Esophagus (tissue), 2 donors: ENCODE measurements at regions not wholly inside any gene's neighbourhood (a gene's known extent, or its start where the extent isn't known, plus 50 kb on each side); places are given as distances from the start of the nearest gene placed in this dataset.

Source experiments
- H3K27ac ChIP-seq, 2 donors: one replicate each; pipeline ENCODE4 v1.5.1; 2013; ENCODE audit warnings: low read depth in 2 of 2, mild to moderate bottlenecking in 2 of 2, inconsistent platforms in 1 of 2, low read length in 1 of 2, moderate library complexity in 1 of 2
- H3K27me3 ChIP-seq, 2 donors: one replicate each; pipeline ENCODE4 v1.6.1; 2013; ENCODE audit warnings: low read length in 2 of 2, control low read depth in 1 of 2, mild to moderate bottlenecking in 1 of 2; ENCODE audit not compliant: insufficient read depth in 2 of 2, control insufficient read depth in 1 of 2
- H3K36me3 ChIP-seq, 2 donors: one replicate each; pipeline ENCODE4 v1.6.1; 2013; ENCODE audit warnings: low read length in 1 of 2; ENCODE audit not compliant: control insufficient read depth in 2 of 2, insufficient read depth in 2 of 2
- H3K4me1 ChIP-seq, 2 donors: one replicate each; pipeline ENCODE4 v1.6.1; 2013; ENCODE audit warnings: low read length in 1 of 2; ENCODE audit not compliant: control insufficient read depth in 2 of 2, insufficient read depth in 2 of 2
- H3K4me3 ChIP-seq, 2 donors: one replicate each; pipeline ENCODE4 v1.5.1; 2013; ENCODE audit warnings: low read length in 2 of 2, mild to moderate bottlenecking in 2 of 2, low read depth in 1 of 2, moderate library complexity in 1 of 2
- H3K9me3 ChIP-seq, 2 donors: one replicate each; pipeline ENCODE4 v1.6.1; 2013; ENCODE audit warnings: mild to moderate bottlenecking in 2 of 2, low read depth in 1 of 2, low read length in 1 of 2, moderate library complexity in 1 of 2; ENCODE audit not compliant: control insufficient read depth in 2 of 2, insufficient read depth in 1 of 2
- WGBS, 2 donors: extraction: QIAGEN DNeasy Blood & Tissue Kit; methylation state at CpG; one replicate each; pipeline ENCODE4 v1.1.7; 2013; 5-methylcytosine and 5-hydroxymethylcytosine counted together
- donor health status: healthy with polysubstance abuse.
- donor health status: Bipolar disorder and iron deficiency.

DNA sequence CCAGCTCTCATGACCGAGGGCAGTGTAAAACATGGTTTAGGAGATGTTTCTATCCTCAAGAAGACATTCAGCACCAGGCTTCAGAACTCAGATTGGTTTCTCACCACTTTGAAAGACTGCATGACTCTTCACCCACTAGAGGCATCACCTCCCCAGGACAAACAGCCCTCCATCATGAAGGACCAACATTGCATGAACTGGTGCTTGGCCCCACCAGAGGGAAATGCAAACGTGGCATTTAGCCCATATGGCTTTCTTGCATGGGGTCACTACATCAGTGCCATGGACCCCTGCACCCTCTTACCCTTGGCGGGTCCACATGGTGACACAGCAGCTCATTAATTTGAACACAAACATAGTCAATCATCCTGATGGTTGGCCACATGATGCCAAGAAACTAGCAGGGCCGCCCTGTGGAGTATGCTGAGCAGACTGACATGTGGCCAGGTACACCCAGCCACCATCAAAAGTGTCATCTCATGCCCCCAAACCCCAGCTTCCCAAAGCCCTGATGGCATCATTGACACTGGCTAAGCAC, 129.5 kb upstream of the FSTL4 start:
- no peak overlapping the region for H3K4me3 ChIP-seq
- H3K9me3 ChIP-seq = peaks cover 0 to 2% of the 10 kb centered on the region in 2 donors
- H3K27me3 ChIP-seq = no peaks in the 10 kb centered on the region
- no peak overlapping the region for H3K27ac ChIP-seq
- H3K36me3 ChIP-seq = no peaks in the 10 kb centered on the region
- 79 to 82% methylated on average over 4 of the region's 4 CpGs for WGBS, 2 donors
- H3K4me1 ChIP-seq = peaks cover 0 to 2% of the 10 kb centered on the region in 2 donors

DNA sequence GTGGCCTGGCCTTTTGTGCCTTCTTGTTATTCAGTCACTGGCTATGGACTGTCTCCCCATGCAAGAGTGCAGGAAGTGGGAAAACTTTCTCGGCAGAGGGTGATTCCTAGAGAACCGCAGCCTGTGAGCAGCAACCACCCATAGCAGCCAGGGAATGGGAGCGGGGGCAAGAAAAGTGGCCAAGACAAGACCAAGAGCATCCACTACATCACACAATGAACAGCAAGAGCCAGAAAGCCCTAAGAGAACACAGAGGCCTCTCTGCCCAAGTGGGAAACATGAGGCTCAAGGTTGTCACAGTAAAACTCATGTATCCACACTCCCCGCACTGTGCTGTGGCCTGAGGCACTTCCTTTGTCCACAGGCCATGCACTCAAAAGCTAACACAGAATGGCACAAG, 129.1 kb upstream of the FSTL4 start:
- Histone ChIP-seq H3K27me3 (no peaks in the 10 kb centered on the region), H3K4me3 (no peak overlapping the region), H3K36me3 (no peaks in the 10 kb centered on the region), H3K27ac (no peak overlapping the region), H3K9me3 (peaks cover 0 to 2% of the 10 kb centered on the region in 2 donors), H3K4me1 (peaks cover 0 to 2% of the 10 kb centered on the region in 2 donors)
- WGBS, 2 donors = 88 to 94% methylated on average over 4 of the region's 4 CpGs

DNA sequence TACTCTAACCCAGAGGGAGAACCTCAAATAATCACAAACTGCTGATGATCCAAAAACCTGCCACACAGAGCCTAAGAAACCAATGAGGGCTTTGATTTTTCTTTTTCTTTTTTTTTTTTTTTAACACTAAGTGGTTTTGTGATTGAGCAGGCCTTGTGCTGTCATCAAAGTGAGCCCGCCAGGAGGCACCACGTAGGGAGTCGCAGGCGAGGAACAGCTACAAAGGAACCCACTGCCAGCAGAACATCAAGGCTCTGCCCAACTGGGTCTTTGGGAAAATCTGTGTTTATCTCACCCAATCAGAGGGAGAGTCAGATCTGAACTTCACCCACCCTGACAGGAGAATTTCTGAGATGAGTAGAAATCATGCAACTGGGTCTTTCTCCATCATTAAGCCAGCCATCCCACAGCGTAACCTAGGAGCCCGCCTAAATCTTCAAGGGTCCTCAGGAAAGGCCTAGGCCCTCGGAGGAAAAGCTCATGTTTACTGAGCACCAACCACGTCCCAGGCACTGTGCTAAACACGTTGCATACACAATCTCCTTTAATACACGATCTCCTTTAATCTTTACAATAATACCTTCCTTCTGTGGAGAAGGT, 126.9 kb upstream of the FSTL4 start:
- H3K9me3 ChIP-seq = peaks cover 0 to 2% of the 10 kb centered on the region in 2 donors
- peaks cover 0 to 2% of the 10 kb centered on the region in 2 donors for H3K4me1 ChIP-seq
- no peaks in the 10 kb centered on the region for H3K27me3 ChIP-seq
- H3K4me3 ChIP-seq = no peak overlapping the region
- H3K27ac ChIP-seq = no peak overlapping the region
- WGBS, 2 donors = 85 to 87% methylated on average over 10 of the region's 10 CpGs
- no peaks in the 10 kb centered on the region for H3K36me3 ChIP-seq

DNA sequence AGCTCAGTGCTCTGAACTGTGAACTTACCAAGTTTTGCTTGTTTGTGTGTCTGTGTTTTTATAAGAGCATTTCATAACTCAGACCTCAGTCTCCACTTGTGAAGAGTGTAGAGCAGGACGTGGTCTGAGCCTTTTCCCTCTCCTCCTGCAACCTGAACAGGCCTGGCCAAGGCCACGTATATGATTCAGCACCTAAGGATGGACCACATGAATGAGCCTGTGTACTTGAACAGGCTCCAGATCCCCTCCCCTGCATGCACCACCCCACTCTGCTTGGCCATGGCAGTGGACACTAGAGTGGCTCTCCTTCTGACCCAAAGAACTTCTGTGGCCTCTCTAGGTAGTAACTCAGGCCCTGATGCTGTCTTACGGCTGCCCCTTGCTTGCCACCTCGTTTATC, 125.9 kb upstream of the FSTL4 start:
- no peak overlapping the region for H3K27ac ChIP-seq
- 55 to 62% methylated on average over 4 of the region's 4 CpGs for WGBS, 2 donors
- no peaks in the 10 kb centered on the region for H3K27me3 ChIP-seq
- peaks cover 0 to 2% of the 10 kb centered on the region in 2 donors for H3K4me1 ChIP-seq
- H3K4me3 ChIP-seq = no peak overlapping the region
- no peaks in the 10 kb centered on the region for H3K36me3 ChIP-seq
- H3K9me3 ChIP-seq = peaks cover 0 to 2% of the 10 kb centered on the region in 2 donors

DNA sequence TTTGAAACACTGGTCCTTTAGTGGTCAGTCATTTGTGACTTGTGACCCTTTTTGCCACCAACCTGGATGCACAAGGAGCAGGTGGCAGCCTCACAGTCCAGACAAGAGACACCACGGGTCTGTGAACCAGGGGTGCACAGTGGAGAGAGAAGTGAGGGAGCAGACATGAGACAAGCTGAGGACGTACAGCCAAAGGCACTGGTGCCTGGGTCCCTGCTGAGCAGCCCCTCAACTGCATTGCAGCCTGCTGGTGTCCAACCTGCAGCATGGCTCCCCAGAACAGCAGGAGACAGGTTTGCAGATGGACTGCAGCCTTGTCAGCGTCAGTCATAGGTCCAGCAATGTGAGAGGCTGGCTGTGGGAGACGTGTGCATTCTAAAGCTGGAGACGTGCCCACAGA, 124.2 kb upstream of the FSTL4 start:
- Histone ChIP-seq H3K4me3 (no peak overlapping the region), H3K27ac (no peak overlapping the region), H3K4me1 (no peaks in the 10 kb centered on the region), H3K36me3 (no peaks in the 10 kb centered on the region), H3K27me3 (no peaks in the 10 kb centered on the region), H3K9me3 (peaks cover 0 to 2% of the 10 kb centered on the region in 2 donors)
- WGBS, 2 donors = 69 to 81% methylated on average over 5 of the region's 5 CpGs

DNA sequence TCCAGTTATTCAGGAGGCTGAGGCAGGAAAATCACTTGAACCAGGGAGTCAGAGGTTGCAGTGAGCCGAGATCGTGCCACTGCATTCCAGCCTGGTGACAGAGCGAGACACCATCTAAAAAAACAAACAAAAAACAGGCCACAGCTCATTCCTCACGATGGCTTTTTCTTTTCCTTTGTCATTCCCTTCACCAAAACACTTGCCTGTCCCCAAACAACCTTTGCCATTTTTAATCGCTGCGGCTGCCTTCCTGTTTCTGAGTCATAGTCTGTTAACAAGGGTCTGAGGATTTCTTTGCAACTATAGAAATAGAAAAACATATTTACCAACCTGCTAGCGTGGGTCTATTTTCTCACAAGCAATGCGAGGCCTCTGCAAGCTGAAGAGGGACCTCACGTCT, 123.0 kb upstream of the FSTL4 start:
- Histone ChIP-seq H3K9me3 (peaks cover 0 to under 1% of the 10 kb centered on the region in 2 donors), H3K27me3 (no peaks in the 10 kb centered on the region), H3K36me3 (no peaks in the 10 kb centered on the region), H3K4me3 (no peak overlapping the region), H3K4me1 (no peaks in the 10 kb centered on the region), H3K27ac (no peak overlapping the region)
- 48 to 56% methylated on average over 9 of the region's 9 CpGs for WGBS, 2 donors

DNA sequence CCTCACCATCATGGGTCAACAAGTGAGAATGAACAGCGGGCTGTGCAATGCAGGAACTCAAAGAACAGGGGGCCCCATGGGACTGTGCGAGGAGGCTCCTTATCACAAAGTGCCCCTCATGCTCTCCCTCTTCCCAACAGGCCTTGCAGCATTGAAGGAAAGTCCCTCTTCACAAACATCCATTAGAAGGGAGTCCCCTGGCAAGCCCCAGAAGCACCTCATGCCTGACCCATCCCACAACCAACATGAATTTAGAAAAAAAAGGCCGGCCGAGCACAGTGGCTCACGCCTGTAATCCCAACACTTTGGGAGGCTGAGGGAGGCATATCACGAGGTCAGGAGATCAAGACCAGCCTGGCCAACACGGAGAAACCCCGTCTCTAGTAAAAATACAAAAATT, 122.6 kb upstream of the FSTL4 start:
- no peak overlapping the region for H3K4me3 ChIP-seq

DNA sequence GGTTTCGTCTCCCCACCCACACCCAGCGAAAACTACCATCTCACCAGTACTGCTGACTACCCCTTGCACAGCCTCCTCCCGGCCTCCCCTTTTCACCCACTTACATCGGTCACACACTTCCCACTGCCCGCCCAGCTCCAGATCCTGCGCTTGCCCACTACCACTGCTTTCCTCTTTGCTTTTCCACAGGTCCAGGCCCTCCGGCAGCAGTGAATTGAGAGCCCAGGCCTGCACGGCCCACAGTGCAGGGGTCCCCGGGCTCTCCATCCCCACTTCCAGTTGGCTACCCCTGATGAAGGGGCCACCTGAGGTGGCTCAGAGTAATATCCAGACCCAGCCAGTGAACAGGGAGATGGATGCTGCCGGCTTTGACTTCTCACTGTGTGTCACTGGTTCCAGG, 120.2 kb upstream of the FSTL4 start:
- H3K27ac ChIP-seq = no peak overlapping the region
- H3K9me3 ChIP-seq = peaks cover 0 to 2% of the 10 kb centered on the region in 2 donors
- H3K4me3 ChIP-seq = no peak overlapping the region
- 92 to 97% methylated on average over 10 of the region's 10 CpGs for WGBS, 2 donors
- H3K4me1 ChIP-seq = no peaks in the 10 kb centered on the region
- H3K27me3 ChIP-seq = no peaks in the 10 kb centered on the region
- no peaks in the 10 kb centered on the region for H3K36me3 ChIP-seq

More for the DNA sequence above, 122.6 kb upstream of the FSTL4 start:
- 82 to 84% methylated on average over 8 of the region's 8 CpGs for WGBS, 2 donors
- H3K4me1 ChIP-seq = no peaks in the 10 kb centered on the region
- H3K27me3 ChIP-seq = no peaks in the 10 kb centered on the region
- peaks cover 0 to 2% of the 10 kb centered on the region in 2 donors for H3K9me3 ChIP-seq
- no peak overlapping the region for H3K27ac ChIP-seq
- no peaks in the 10 kb centered on the region for H3K36me3 ChIP-seq

DNA sequence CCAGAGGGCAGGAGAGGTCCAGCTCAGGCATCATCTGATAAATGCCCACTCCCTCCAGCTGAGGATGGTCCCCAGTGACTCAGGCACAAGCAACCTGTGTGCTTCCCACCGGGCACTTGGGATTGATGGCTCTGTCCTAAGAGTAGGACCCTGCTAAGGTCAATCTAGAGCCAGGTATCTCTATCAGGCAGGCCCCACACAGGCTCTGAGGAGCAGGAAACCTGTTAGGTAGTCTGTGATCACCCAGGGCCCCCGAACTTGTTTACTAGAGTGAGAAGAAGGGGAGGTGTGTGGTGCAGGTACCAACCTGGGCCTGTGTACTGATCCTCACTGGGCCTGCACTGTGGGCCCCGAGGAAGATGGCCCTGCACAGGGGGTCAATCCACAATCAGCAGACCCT, 119.6 kb upstream of the FSTL4 start:
- H3K27me3 ChIP-seq = no peaks in the 10 kb centered on the region
- peaks cover 0 to 2% of the 10 kb centered on the region in 2 donors for H3K9me3 ChIP-seq
- H3K4me1 ChIP-seq = no peaks in the 10 kb centered on the region
- H3K36me3 ChIP-seq = no peaks in the 10 kb centered on the region
- H3K4me3 ChIP-seq = no peak overlapping the region
- 68 to 78% methylated on average over 3 of the region's 3 CpGs for WGBS, 2 donors
- no peak overlapping the region for H3K27ac ChIP-seq

DNA sequence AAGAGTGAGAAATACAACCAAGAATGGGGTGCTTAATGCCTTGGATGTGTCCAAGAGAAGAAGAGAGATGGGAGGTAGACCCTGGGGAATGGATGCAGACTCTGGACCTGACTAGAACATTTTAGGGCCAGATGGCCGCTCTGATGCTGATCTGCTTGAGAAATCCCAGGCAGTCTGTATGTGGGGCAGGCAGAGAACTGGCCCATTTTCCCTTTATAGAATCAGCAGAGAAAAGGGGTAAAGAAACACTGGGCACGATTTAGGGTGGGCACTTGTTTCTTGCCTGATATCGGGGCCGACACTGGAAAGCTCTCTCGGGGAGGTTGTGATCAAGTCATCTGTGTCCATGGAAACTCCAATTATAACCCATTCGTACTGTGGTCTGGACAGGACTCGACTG, 118.5 kb upstream of the FSTL4 start:
- Histone ChIP-seq H3K27me3 (no peaks in the 10 kb centered on the region), H3K9me3 (peaks cover 0 to 2% of the 10 kb centered on the region in 2 donors), H3K36me3 (no peaks in the 10 kb centered on the region), H3K27ac (no peak overlapping the region), H3K4me3 (no peak overlapping the region), H3K4me1 (no peaks in the 10 kb centered on the region)
- 86 to 91% methylated on average over 7 of the region's 7 CpGs for WGBS, 2 donors
